HK-2 (cell line): ENCODE measurements at regions not wholly inside any gene's neighbourhood (a gene's known extent, or its start where the extent isn't known, plus 50 kb on each side); places are given as distances from the start of the nearest gene placed in this dataset.
"Not testable (repeated sequence)": the region's sequence is repeated elsewhere in the genome, so short reads cannot be mapped to it uniquely, and the experiment has no call there.

ENCODE experiments used
- DNase-seq: peaks from one replicate; pipeline ENCODE4 v3.0.0-alpha.2; 2018; ENCODE audit not compliant: unreplicated experiment

GRCh38 chr7:153521370-153521769 is 530.8 kb upstream of the DPP6 start:
- DNase-seq = no peak

GRCh38 chr7:153522261-153522660 is 529.9 kb upstream of the DPP6 start:
- no peak for DNase-seq

GRCh38 chr7:153523320-153524015 is 528.7 kb upstream of the DPP6 start:
- DNase-seq = no peak

- no peak for DNase-seq
Measured at GRCh38 chr7:153524070-153524601, 528.1 kb upstream of the DPP6 start.

- DNase-seq = no peak
Measured at GRCh38 chr7:153529100-153529499, 523.1 kb upstream of the DPP6 start.

GRCh38 chr7:153529651-153530165 is 522.5 kb upstream of the DPP6 start:
- DNase-seq = no peak

GRCh38 chr7:153530441-153530840 is 521.8 kb upstream of the DPP6 start:
- DNase-seq = no peak

- no peak for DNase-seq
Measured at GRCh38 chr7:153532326-153532725, 519.9 kb upstream of the DPP6 start.

GRCh38 chr7:153537271-153537670 is 514.9 kb upstream of the DPP6 start:
- no peak for DNase-seq

GRCh38 chr7:153541903-153542302 is 510.3 kb upstream of the DPP6 start:
- DNase-seq = no peak

GRCh38 chr7:153543232-153543631 is 509.0 kb upstream of the DPP6 start:
- DNase-seq = no peak

GRCh38 chr7:153550173-153550572 is 502.0 kb upstream of the DPP6 start:
- no peak for DNase-seq

- DNase-seq = no peak
Measured at GRCh38 chr7:153564391-153564790, 487.8 kb upstream of the DPP6 start.

GRCh38 chr7:153566324-153566723 is 485.9 kb upstream of the DPP6 start:
- no peak for DNase-seq

- no peak for DNase-seq
Measured at GRCh38 chr7:153567426-153567825, 484.8 kb upstream of the DPP6 start.

GRCh38 chr7:153569520-153569919 is 482.7 kb upstream of the DPP6 start:
- DNase-seq = not testable (repeated sequence)

GRCh38 chr7:153576096-153576495 is 476.1 kb upstream of the DPP6 start:
- DNase-seq = no peak

GRCh38 chr7:153581419-153581818 is 470.8 kb upstream of the DPP6 start:
- DNase-seq = no peak

- DNase-seq = no peak
Measured at GRCh38 chr7:153584132-153584531, 468.1 kb upstream of the DPP6 start.

GRCh38 chr7:153588586-153588985 is 463.6 kb upstream of the DPP6 start:
- no peak for DNase-seq

- no peak for DNase-seq
Measured at GRCh38 chr7:153590136-153590535, 462.1 kb upstream of the DPP6 start.

GRCh38 chr7:153590571-153590970 is 461.6 kb upstream of the DPP6 start:
- DNase-seq = no peak

- DNase-seq = no peak
Measured at GRCh38 chr7:153607354-153607753, 444.8 kb upstream of the DPP6 start.
